B cell (primary cell): ENCODE measurements at regions not wholly inside any gene's neighbourhood (a gene's known extent, or its start where the extent isn't known, plus 50 kb on each side); places are given as distances from the start of the nearest gene placed in this dataset.
"Not testable (repeated sequence)": the region's sequence is repeated elsewhere in the genome, so short reads cannot be mapped to it uniquely, and the experiment has no call there.

Source experiments
- ATAC-seq: fragments of 200-7000 bp; cut with Tn5 transposase; one replicate; pipeline ENCODE4 v1.10.0; 2021; ENCODE audit warnings: low read depth, mild to moderate bottlenecking, moderate number of reproducible peaks, moderate library complexity
- CTCF ChIA-PET: fragments of 350-600 bp; sonication (Branson Sonifier 250); formaldehyde crosslinking; loops from one replicate; lab custom pipeline; 2021; ENCODE audit warnings: antibody characterized with exemption, inconsistent platforms; lab: Charles Lee
- POLR2A ChIA-PET: fragments of 350-600 bp; sonication (Branson Sonifier 250); formaldehyde crosslinking; loops from one replicate; lab custom pipeline; 2021; ENCODE audit warnings: antibody characterized with exemption; lab: Charles Lee
- DNase-seq: peaks from one replicate; pipeline ENCODE4 v3.0.0; 2013
- H2AFZ ChIP-seq: 2 replicates; pipeline ENCODE4 v1.6.1; 2012; ENCODE audit warnings: mild to moderate bottlenecking, low read depth, low read length; ENCODE audit not compliant: insufficient read depth, poor library complexity, severe bottlenecking
- H3K27ac ChIP-seq, 2 donors: 1 replicate in 1 of 2; 2 replicates in 1 of 2; pipeline ENCODE4 v1.5.1; 2012 to 2013; ENCODE audit warnings: low read length in 2 of 2, mild to moderate bottlenecking in 2 of 2, moderate library complexity in 1 of 2
- H3K27me3 ChIP-seq, 4 experiments: fragments of 200-600 bp in 1 of 4; sonication (generic) in 1 of 4; replicated peaks in 1 of 4; 1 replicate in 2 of 4; 2 replicates in 2 of 4; pipeline versions ENCODE4 v1.6.1 to v1.7.0; 2013 to 2016; ENCODE audit warnings: low read length in 3 of 4, mild to moderate bottlenecking in 2 of 4, mixed read lengths in 1 of 4, moderate library complexity in 1 of 4; ENCODE audit not compliant: insufficient read depth in 4 of 4, control insufficient read depth in 3 of 4; ENCODE audit errors: control extremely low read depth in 1 of 4
- H3K36me3 ChIP-seq, 2 experiments: replicated peaks in 1 of 2; 1 replicate in 1 of 2; 2 replicates in 1 of 2; pipeline versions ENCODE4 v1.6.1 to v1.7.1; 2013; ENCODE audit warnings: low read length in 1 of 2; ENCODE audit not compliant: insufficient read depth in 2 of 2, control insufficient read depth in 1 of 2; ENCODE audit errors: control extremely low read depth in 1 of 2, extremely low read depth in 1 of 2
- H3K4me1 ChIP-seq, 2 donors: fragments of 200-600 bp in 1 of 2; sonication (generic) in 1 of 2; 1 replicate in 1 of 2; 2 replicates in 1 of 2; pipeline versions ENCODE4 v1.5.1 to v1.6.1; 2013 to 2017; ENCODE audit warnings: low read length in 2 of 2; ENCODE audit not compliant: control insufficient read depth in 2 of 2, insufficient read depth in 2 of 2
- H3K4me2 ChIP-seq: replicated peaks from 2 replicates; pipeline ENCODE3; 2012; ENCODE audit warnings: mild to moderate bottlenecking, low read depth, low read length; ENCODE audit not compliant: poor library complexity, severe bottlenecking
- H3K4me3 ChIP-seq, 5 experiments: fragments of 200-600 bp in 1 of 5; sonication (generic) in 1 of 5; 1 replicate in 3 of 5; 2 replicates in 2 of 5; pipeline versions ENCODE4 v1.5.1 to v1.7.0; 2011 to 2016; ENCODE audit warnings: low read length in 4 of 5, mild to moderate bottlenecking in 4 of 5, low read depth in 2 of 5, control low read depth in 1 of 5, moderate library complexity in 1 of 5; ENCODE audit not compliant: insufficient read depth in 1 of 5; ENCODE audit errors: control extremely low read depth in 1 of 5, extremely low read depth in 1 of 5
- H3K79me2 ChIP-seq: fragments of 200-600 bp; sonication (generic); one replicate; pipeline ENCODE4 v1.6.0; 2016; ENCODE audit warnings: low read length; ENCODE audit not compliant: control insufficient read depth, insufficient read depth
- H3K9ac ChIP-seq: fragments of 200-600 bp; sonication (generic); 2 replicates; pipeline ENCODE4 v1.6.1; 2017; ENCODE audit warnings: mild to moderate bottlenecking, low read length, moderate library complexity
- H3K9me3 ChIP-seq, 3 donors: one replicate each; pipeline versions ENCODE4 v1.6.1 to v1.7.1; 2013; ENCODE audit warnings: low read length in 2 of 3; ENCODE audit not compliant: control insufficient read depth in 2 of 3, insufficient read depth in 1 of 3; ENCODE audit errors: control extremely low read depth in 1 of 3
- H4K20me1 ChIP-seq: 2 replicates; pipeline ENCODE4 v1.6.0; 2012; ENCODE audit warnings: mild to moderate bottlenecking, low read length; ENCODE audit not compliant: insufficient read depth, control insufficient read depth, poor library complexity, severe bottlenecking
- H3K27ac Mint-ChIP-seq: one replicate; pipeline ENCODE4 v1.8.0; 2021; ENCODE audit warnings: mixed read lengths
- H3K27me3 Mint-ChIP-seq: one replicate; pipeline ENCODE4 v1.8.0; 2021; ENCODE audit warnings: mixed read lengths
- H3K4me1 Mint-ChIP-seq: one replicate; pipeline ENCODE4 v1.8.0; 2021; ENCODE audit warnings: mixed read lengths
- H3K4me3 Mint-ChIP-seq: one replicate; pipeline ENCODE4 v1.8.0; 2021; ENCODE audit warnings: mixed read lengths
- H3K9me3 Mint-ChIP-seq: one replicate; pipeline ENCODE4 v1.8.0; 2022; ENCODE audit warnings: mixed read lengths; ENCODE audit not compliant: insufficient read depth
- CTCF ChIP-seq: fragments of 200-600 bp; IDR thresholded peaks from one replicate; pipeline ENCODE4 v1.8.0; 2022; ENCODE audit warnings: antibody characterized with exemption, mild to moderate bottlenecking
- EZH2 ChIP-seq: IDR thresholded peaks from 2 replicates; pipeline ENCODE4 v1.6.1; 2012; ENCODE audit warnings: borderline replicate concordance, low read depth, mild to moderate bottlenecking, moderate library complexity, low read length; ENCODE audit not compliant: insufficient read depth, poor library complexity, severe bottlenecking
- WGBS: methylation state at CpG from one replicate; pipeline ENCODE4 v1.1.5; 2013; ENCODE audit warnings: missing lambda C conversion rate; ENCODE audit not compliant: insufficient coverage; 5-methylcytosine and 5-hydroxymethylcytosine counted together
- intact Hi-C: fragments of 100-400 bp; cut with micrococcal nuclease; formaldehyde crosslinking; loops from one replicate; pipeline ENCODE4 v1.10.0; 2022

GRCh38 chr5:86244153-86244552 is 373.6 kb upstream of the COX7C start:
- no peak overlapping the region for H2AFZ ChIP-seq
- H3K27me3 Mint-ChIP-seq, result no peaks in the 10 kb centered on the region
- no peak overlapping the region for H3K27ac Mint-ChIP-seq
- H3K4me1 Mint-ChIP-seq, result no peaks in the 10 kb centered on the region
- WGBS, result no CpG with 5 or more reads among the region's 1 CpG
- H4K20me1 ChIP-seq, result no peaks in the 10 kb centered on the region
- H3K4me3 Mint-ChIP-seq, result no peak overlapping the region
- CTCF ChIA-PET, result no interaction called here
- H3K9ac ChIP-seq, result no peak overlapping the region
- no peaks in the 10 kb centered on the region for H3K27me3 ChIP-seq
- no peak for TF ChIP-seq CTCF
- TF ChIP-seq EZH2, result no peak
- no peaks in the 10 kb centered on the region for H3K4me1 ChIP-seq
- intact Hi-C loops, result no loop called here
- no peaks in the 10 kb centered on the region for H3K9me3 Mint-ChIP-seq
- no peak for ATAC-seq
- no peaks in the 10 kb centered on the region for H3K79me2 ChIP-seq
- peaks cover 0 to 5% (median 0%) of the 10 kb centered on the region in 3 donors for H3K9me3 ChIP-seq
- H3K4me2 ChIP-seq, result no peak overlapping the region
- POLR2A ChIA-PET, result no interaction called here
- DNase-seq, result no peak
- no peak overlapping the region for H3K4me3 ChIP-seq
- no peaks in the 10 kb centered on the region for H3K36me3 ChIP-seq
- no peak overlapping the region for H3K27ac ChIP-seq

GRCh38 chr5:86257871-86258270 is 359.9 kb upstream of the COX7C start:
- Histone ChIP-seq H3K79me2 (no peaks in the 10 kb centered on the region), H3K27ac (no peak overlapping the region), H3K4me1 (no peaks in the 10 kb centered on the region), H2AFZ (no peak overlapping the region), H3K27me3 (no peaks in the 10 kb centered on the region), H3K4me3 (no peak overlapping the region), H3K4me2 (no peak overlapping the region), H3K36me3 (no peaks in the 10 kb centered on the region), H3K9me3 (no peaks in the 10 kb centered on the region), H4K20me1 (no peaks in the 10 kb centered on the region), H3K9ac (no peak overlapping the region)
- CTCF ChIA-PET, result no interaction called here
- Mint-ChIP-seq H3K27ac (no peak overlapping the region), H3K27me3 (no peaks in the 10 kb centered on the region), H3K4me3 (no peak overlapping the region), H3K4me1 (no peaks in the 10 kb centered on the region), H3K9me3 (peaks cover 3% of the 10 kb centered on the region)
- no peak for ATAC-seq
- intact Hi-C loops, result no loop called here
- DNase-seq, result no peak
- TF ChIP-seq CTCF (no peak), EZH2 (no peak)
- POLR2A ChIA-PET, result no interaction called here

- H3K27me3 ChIP-seq, H3K4me1 Mint-ChIP-seq, DNase-seq, H2AFZ ChIP-seq, H3K4me3 ChIP-seq, H3K27ac Mint-ChIP-seq, H3K79me2 ChIP-seq, intact Hi-C loops, H3K4me1 ChIP-seq, H3K36me3 ChIP-seq, H3K27me3 Mint-ChIP-seq, H3K4me3 Mint-ChIP-seq, CTCF ChIA-PET, H3K9ac ChIP-seq, ATAC-seq, H3K9me3 Mint-ChIP-seq, H3K27ac ChIP-seq, H4K20me1 ChIP-seq, H3K4me2 ChIP-seq, POLR2A ChIA-PET, H3K9me3 ChIP-seq: not testable (repeated sequence)
- no CpG with 5 or more reads among the region's 3 CpGs for WGBS
Observed at GRCh38 chr5:86284400-86285190, 333.1 kb upstream of the COX7C start.
